BE2C (cell line): ENCODE measurements at regions not wholly inside any gene's neighbourhood (a gene's known extent, or its start where the extent isn't known, plus 50 kb on each side); places are given as distances from the start of the nearest gene placed in this dataset.
"Not testable (repeated sequence)": the region's sequence is repeated elsewhere in the genome, so short reads cannot be mapped to it uniquely, and the experiment has no call there.

ENCODE experiments used
- DNase-seq: peaks from one replicate; pipeline ENCODE4 v3.0.0-alpha.2; 2020
- H3K27me3 ChIP-seq: fragments of 250-450 bp; sonication (Bioruptor Pico); 2 replicates; pipeline ENCODE4 v1.5.1; 2020; ENCODE audit warnings: mild to moderate bottlenecking
- H3K36me3 ChIP-seq: fragments of 250-450 bp; sonication (Bioruptor Pico); 2 replicates; pipeline ENCODE4 v1.5.1; 2020; ENCODE audit warnings: mild to moderate bottlenecking
- H3K4me1 ChIP-seq: fragments of 250-450 bp; sonication (Bioruptor Pico); 2 replicates; pipeline ENCODE4 v1.5.1; 2020
- H3K4me3 ChIP-seq: 2 replicates; pipeline ENCODE4 v1.5.1; 2011; ENCODE audit warnings: low read depth, low read length
- H3K9me3 ChIP-seq: fragments of 250-450 bp; sonication (Bioruptor Pico); 2 replicates; pipeline ENCODE4 v1.5.1; 2020
- CTCF ChIP-seq: IDR thresholded peaks from 2 replicates; pipeline ENCODE4 v1.5.1; 2012; ENCODE audit warnings: mild to moderate bottlenecking, low read depth, low read length

- Histone ChIP-seq H3K4me1 (no peaks in the 10 kb centered on the region), H3K9me3 (no peaks in the 10 kb centered on the region), H3K27me3 (no peaks in the 10 kb centered on the region), H3K4me3 (no peak overlapping the region), H3K36me3 (no peaks in the 10 kb centered on the region)
- TF ChIP-seq CTCF: no peak
- no peak for DNase-seq
These were observed 105.6 kb upstream of the MB21D2 start for GRCh38 chr3:193023218-193023617.

DNA sequence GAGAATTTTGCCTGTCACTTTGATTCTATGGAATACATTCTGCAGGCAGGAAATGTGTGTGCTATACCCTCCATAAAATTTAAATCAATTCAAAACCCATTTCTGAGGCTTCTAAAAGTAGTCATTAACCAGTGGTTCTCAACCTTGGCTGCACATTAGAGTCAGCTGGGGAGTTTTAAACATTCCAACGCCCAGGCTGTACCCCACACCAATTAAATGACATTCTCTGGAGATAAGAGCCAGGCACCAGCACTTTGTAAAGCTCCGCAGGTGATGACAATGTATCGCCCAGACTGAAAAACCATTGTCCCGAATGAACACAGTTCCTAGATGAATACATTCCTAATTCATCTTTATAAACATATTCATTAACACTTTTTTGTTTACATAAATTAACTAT, 110.6 kb upstream of the MB21D2 start:
- TF ChIP-seq CTCF: no peak
- Histone ChIP-seq H3K4me3 (no peak overlapping the region), H3K36me3 (no peaks in the 10 kb centered on the region), H3K9me3 (no peaks in the 10 kb centered on the region), H3K27me3 (no peaks in the 10 kb centered on the region; the same call in 1 of the 2 replicates), H3K4me1 (no peaks in the 10 kb centered on the region)
- DNase-seq: no peak

DNA sequence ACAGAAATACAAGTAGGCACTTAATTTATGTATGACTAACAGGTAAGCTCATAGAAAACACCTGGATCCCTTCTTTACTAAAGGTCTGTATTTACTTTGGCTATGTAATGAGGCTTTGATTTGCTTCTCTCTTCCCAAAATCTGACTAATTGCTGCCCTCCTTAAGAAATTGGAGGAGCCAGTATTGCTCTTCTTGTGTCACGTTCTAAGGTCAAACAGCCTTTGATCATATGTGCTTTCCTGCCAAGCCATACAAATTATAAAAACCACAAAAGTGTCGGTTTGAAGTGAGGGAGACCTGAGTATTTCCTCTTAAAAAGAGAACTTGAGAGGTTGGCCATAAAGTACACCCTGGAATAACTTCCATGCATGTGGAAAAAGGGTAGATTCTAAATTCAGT, 112.1 kb upstream of the MB21D2 start:
- no peak for TF ChIP-seq CTCF
- H3K4me3 ChIP-seq: no peak overlapping the region
- no peaks in the 10 kb centered on the region; the same call in 1 of the 2 replicates for H3K27me3 ChIP-seq
- no peaks in the 10 kb centered on the region for H3K9me3 ChIP-seq
- H3K36me3 ChIP-seq: no peaks in the 10 kb centered on the region
- no peak for DNase-seq
- H3K4me1 ChIP-seq: no peaks in the 10 kb centered on the region

DNA sequence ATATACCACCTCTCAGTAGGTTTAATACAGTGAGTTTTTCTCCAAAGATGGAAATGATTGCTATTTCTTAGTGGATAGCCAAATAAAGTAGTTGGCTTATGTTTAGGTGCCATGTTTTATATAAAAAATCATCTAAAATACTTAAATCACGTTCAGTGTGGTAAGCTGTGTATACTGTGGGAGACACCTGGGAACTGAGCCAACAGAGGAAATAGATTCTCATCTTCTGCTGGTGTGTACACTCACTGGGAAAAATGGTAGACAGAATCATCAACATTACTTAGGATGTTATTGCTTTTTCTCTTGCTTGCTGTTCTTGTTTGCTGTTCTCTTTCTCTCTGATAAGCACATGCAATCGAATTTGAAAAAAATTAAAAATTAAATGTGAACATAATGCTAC, 112.6 kb upstream of the MB21D2 start:
- H3K9me3 ChIP-seq: no peaks in the 10 kb centered on the region
- DNase-seq: no peak
- TF ChIP-seq CTCF: no peak
- no peaks in the 10 kb centered on the region; the same call in 1 of the 2 replicates for H3K27me3 ChIP-seq
- no peaks in the 10 kb centered on the region for H3K36me3 ChIP-seq
- H3K4me1 ChIP-seq: no peaks in the 10 kb centered on the region
- H3K4me3 ChIP-seq: no peak overlapping the region

GRCh38 chr3:193031911-193032310, 114.3 kb upstream of the MB21D2 start:
- Histone ChIP-seq H3K4me3 (no peak overlapping the region), H3K36me3 (no peaks in the 10 kb centered on the region), H3K27me3 (no peaks in the 10 kb centered on the region; the same call in 1 of the 2 replicates), H3K9me3 (no peaks in the 10 kb centered on the region), H3K4me1 (no peaks in the 10 kb centered on the region)
- TF ChIP-seq CTCF: no peak
- no peak for DNase-seq

DNA sequence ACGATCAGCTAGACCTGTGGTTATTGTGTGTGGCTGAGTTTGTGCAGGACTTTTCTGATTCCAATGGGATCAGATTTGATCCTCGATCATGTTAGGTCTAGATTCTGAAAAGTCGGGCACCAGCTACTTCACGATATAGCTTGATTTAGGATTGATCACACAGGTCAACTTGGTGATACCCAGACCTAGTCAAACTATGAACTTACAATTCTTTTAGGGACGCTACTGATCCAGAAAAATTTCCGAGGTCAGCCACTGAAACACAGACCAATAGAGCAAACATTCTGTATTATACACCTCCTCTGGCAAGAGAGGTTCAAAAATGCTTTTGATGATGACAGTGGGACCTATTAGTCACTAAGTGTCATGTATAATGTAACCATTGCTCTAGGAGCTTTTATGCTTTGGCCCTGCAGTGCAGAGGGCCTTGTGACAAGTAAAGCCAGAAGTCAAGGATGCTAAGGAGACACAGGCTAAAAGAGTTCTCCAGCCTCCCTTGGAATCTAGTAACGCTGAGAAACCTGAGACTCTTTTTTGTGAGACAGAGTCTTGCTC, 115.6 kb upstream of the MB21D2 start:
- no peaks in the 10 kb centered on the region for H3K4me1 ChIP-seq
- H3K27me3 ChIP-seq: no peaks in the 10 kb centered on the region; the same call in 1 of the 2 replicates
- no peaks in the 10 kb centered on the region for H3K9me3 ChIP-seq
- TF ChIP-seq CTCF: no peak
- no peak overlapping the region for H3K4me3 ChIP-seq
- DNase-seq: no peak
- H3K36me3 ChIP-seq: no peaks in the 10 kb centered on the region

GRCh38 chr3:193037828-193038227, 120.2 kb upstream of the MB21D2 start:
- not testable (repeated sequence) for H3K27me3 ChIP-seq, DNase-seq, H3K9me3 ChIP-seq, H3K36me3 ChIP-seq, H3K4me1 ChIP-seq, H3K4me3 ChIP-seq
